Fibroblast of lung (primary cell): ENCODE measurements at regions not wholly inside any gene's neighbourhood (a gene's known extent, or its start where the extent isn't known, plus 50 kb on each side); places are given as distances from the start of the nearest gene placed in this dataset.

Source experiments
- DNase-seq, 2 donors: peaks; one replicate each; pipeline versions ENCODE4 v3.0.0 to v3.0.0-alpha.2; 2010; ENCODE audit warnings: low read depth in 2 of 2
- H2AFZ ChIP-seq: 2 replicates; pipeline ENCODE4 v1.5.1; 2012; ENCODE audit warnings: low read length, control low read depth, inconsistent platforms
- H3K27ac ChIP-seq: 2 replicates; pipeline ENCODE4 v1.5.1; 2011; ENCODE audit warnings: low read length, control low read depth; ENCODE audit not compliant: insufficient read depth
- H3K27me3 ChIP-seq: 2 replicates; pipeline ENCODE4 v1.5.1; 2011; ENCODE audit warnings: mild to moderate bottlenecking, low read length; ENCODE audit not compliant: control insufficient read depth, insufficient read depth
- H3K36me3 ChIP-seq: 2 replicates; pipeline ENCODE4 v1.5.1; 2011; ENCODE audit warnings: low read length; ENCODE audit not compliant: control insufficient read depth, insufficient read depth
- H3K4me1 ChIP-seq: 2 replicates; pipeline ENCODE4 v1.5.1; 2011; ENCODE audit warnings: low read length; ENCODE audit not compliant: control insufficient read depth, insufficient read depth; ENCODE audit errors: extremely low read depth
- H3K4me2 ChIP-seq: 2 replicates; pipeline ENCODE4 v1.5.1; 2011; ENCODE audit warnings: low read length, control low read depth; ENCODE audit not compliant: insufficient read depth; ENCODE audit errors: extremely low read depth
- H3K4me3 ChIP-seq, 4 experiments: fragments of 200-600 bp in 1 of 4; sonication (generic) in 1 of 4; replicated peaks in 1 of 4; 2 replicates each; pipeline ENCODE4 v1.5.1; 2011 to 2016; ENCODE audit warnings: low read length in 4 of 4, low read depth in 3 of 4, mild to moderate bottlenecking in 3 of 4, control low read depth in 2 of 4, inconsistent platforms in 1 of 4, mixed read lengths in 1 of 4; ENCODE audit not compliant: insufficient read depth in 1 of 4; ENCODE audit errors: control extremely low read depth in 1 of 4
- H3K79me2 ChIP-seq: 2 replicates; pipeline ENCODE4 v1.5.1; 2012; ENCODE audit warnings: mild to moderate bottlenecking, low read length, inconsistent platforms; ENCODE audit not compliant: control insufficient read depth, insufficient read depth
- H3K9ac ChIP-seq: 2 replicates; pipeline ENCODE4 v1.5.1; 2011; ENCODE audit warnings: mild to moderate bottlenecking, low read length, control low read depth; ENCODE audit not compliant: insufficient read depth
- H3K9me3 ChIP-seq: 2 replicates; pipeline ENCODE4 v1.5.1; 2012; ENCODE audit warnings: low read depth, low read length; ENCODE audit not compliant: control insufficient read depth, insufficient read depth
- H4K20me1 ChIP-seq: 2 replicates; pipeline ENCODE4 v1.5.1; 2011; ENCODE audit warnings: low read length; ENCODE audit not compliant: control insufficient read depth, insufficient read depth; ENCODE audit errors: extremely low read depth
- CTCF ChIP-seq, 2 donors: IDR thresholded peaks in 1 of 2; conservative IDR thresholded peaks in 1 of 2; 1 replicate in 1 of 2; 2 replicates in 1 of 2; pipeline ENCODE4 v1.5.1; 2011 to 2012; ENCODE audit warnings: low read length in 2 of 2, control low read depth in 1 of 2, inconsistent platforms in 1 of 2, low read depth in 1 of 2, mild to moderate bottlenecking in 1 of 2
- EZH2 ChIP-seq: IDR thresholded peaks from 2 replicates; pipeline ENCODE4 v1.5.1; 2012; ENCODE audit warnings: low read length, control low read depth, mild to moderate bottlenecking; ENCODE audit errors: missing control alignments

- Histone ChIP-seq H2AFZ (no peak overlapping the region), H3K9me3 (no peaks in the 10 kb centered on the region), H3K4me1 (no peaks in the 10 kb centered on the region), H3K79me2 (no peaks in the 10 kb centered on the region), H3K27ac (no peak overlapping the region), H4K20me1 (no peaks in the 10 kb centered on the region), H3K36me3 (no peaks in the 10 kb centered on the region), H3K27me3 (no peaks in the 10 kb centered on the region), H3K9ac (no peak overlapping the region), H3K4me2 (no peak overlapping the region), H3K4me3 (peak overlapping the region in 1 of 4 experiments; percentile 29)
- peak; percentile 82 to 93 for TF ChIP-seq CTCF (conservative IDR thresholded peaks at IDR 0.05 in 1 of 2, IDR thresholded peaks at IDR 0.05 in 1 of 2; ENCODE audit: low read depth in 1 of 2, low read length in 2 of 2)
- TF ChIP-seq EZH2 = no peak
- DNase-seq = peak; percentile 34 to 81
Observed at GRCh38 chr3:74267588-74268184, 346.8 kb downstream of the CNTN3 start.

GRCh38 chr3:74267131-74267530 is 347.3 kb downstream of the CNTN3 start:
- no peak for TF ChIP-seq EZH2
- TF ChIP-seq CTCF (conservative IDR thresholded peaks at IDR 0.05 in 1 of 2, IDR thresholded peaks at IDR 0.05 in 1 of 2; ENCODE audit: low read depth in 1 of 2, low read length in 2 of 2) = no peak
- no peak overlapping the region for H3K9ac ChIP-seq
- H3K36me3 ChIP-seq = no peaks in the 10 kb centered on the region
- no peaks in the 10 kb centered on the region for H3K4me1 ChIP-seq
- H3K79me2 ChIP-seq = no peaks in the 10 kb centered on the region
- no peaks in the 10 kb centered on the region for H4K20me1 ChIP-seq
- peak overlapping the region in 1 of 4 experiments; percentile 29 for H3K4me3 ChIP-seq
- no peaks in the 10 kb centered on the region for H3K9me3 ChIP-seq
- H2AFZ ChIP-seq = no peak overlapping the region
- no peak overlapping the region for H3K4me2 ChIP-seq
- no peaks in the 10 kb centered on the region for H3K27me3 ChIP-seq
- peak in 1 of 2 donors; percentile 37 for DNase-seq
- no peak overlapping the region for H3K27ac ChIP-seq

- no peak for TF ChIP-seq CTCF (conservative IDR thresholded peaks at IDR 0.05 in 1 of 2, IDR thresholded peaks at IDR 0.05 in 1 of 2; ENCODE audit: low read depth in 1 of 2, low read length in 2 of 2)
- no peak for TF ChIP-seq EZH2
- Histone ChIP-seq H3K27ac (no peak overlapping the region), H4K20me1 (no peaks in the 10 kb centered on the region), H2AFZ (no peak overlapping the region), H3K9me3 (no peaks in the 10 kb centered on the region), H3K4me1 (no peaks in the 10 kb centered on the region), H3K9ac (no peak overlapping the region), H3K36me3 (no peaks in the 10 kb centered on the region), H3K27me3 (no peaks in the 10 kb centered on the region), H3K4me3 (no peak overlapping the region), H3K79me2 (no peaks in the 10 kb centered on the region), H3K4me2 (no peak overlapping the region)
- DNase-seq = no peak
Observed at GRCh38 chr3:74265069-74265468, 349.4 kb downstream of the CNTN3 start.
